Calu3 (cell line): ENCODE measurements at regions not wholly inside any gene's neighbourhood (a gene's known extent, or its start where the extent isn't known, plus 50 kb on each side); places are given as distances from the start of the nearest gene placed in this dataset.

Source experiments
- BruUV-seq: library from RNA; stranded (reverse); fragments of 400-500 nt; replicated peaks from 2 replicates; lab custom pipeline; 2021; lab: Mats Ljungman, UMichigan
- CTCF ChIA-PET: fragments of 300-600 bp; sonication (Branson Sonifier 250); formaldehyde crosslinking; loops from one replicate; lab custom pipeline; 2022; ENCODE audit warnings: antibody characterized with exemption; lab: Charles Lee
- DNase-seq: peaks from one replicate; pipeline ENCODE4 v3.0.0; 2022
- H3K27ac Mint-ChIP-seq: one replicate; pipeline ENCODE4 v1.8.0; 2022; ENCODE audit warnings: mixed read lengths; ENCODE audit not compliant: unreplicated experiment
- H3K27me3 Mint-ChIP-seq: one replicate; pipeline ENCODE4 v1.8.0; 2022; ENCODE audit warnings: mixed read lengths; ENCODE audit not compliant: unreplicated experiment
- H3K36me3 Mint-ChIP-seq: one replicate; pipeline ENCODE4 v1.8.0; 2022; ENCODE audit warnings: mild to moderate bottlenecking, moderate library complexity, mixed read lengths; ENCODE audit not compliant: insufficient read depth, unreplicated experiment
- H3K4me1 Mint-ChIP-seq: one replicate; pipeline ENCODE4 v1.8.0; 2022; ENCODE audit warnings: mild to moderate bottlenecking, low read depth, mixed read lengths; ENCODE audit not compliant: unreplicated experiment
- H3K4me3 Mint-ChIP-seq: one replicate; pipeline ENCODE4 v1.8.0; 2022; ENCODE audit warnings: mild to moderate bottlenecking, low read depth, moderate library complexity, mixed read lengths; ENCODE audit not compliant: unreplicated experiment
- H3K9me3 Mint-ChIP-seq: one replicate; pipeline ENCODE4 v1.8.0; 2022; ENCODE audit warnings: low read depth, mixed read lengths; ENCODE audit not compliant: unreplicated experiment
- CTCF ChIP-seq: fragments of 200-600 bp; IDR thresholded peaks from one replicate; pipeline ENCODE4 v1.8.0; 2022; ENCODE audit warnings: antibody characterized with exemption; ENCODE audit not compliant: unreplicated experiment
- intact Hi-C: fragments of 100-400 bp; cut with micrococcal nuclease; formaldehyde crosslinking; loops from one replicate; pipeline ENCODE4 v1.10.0; 2022; ENCODE audit not compliant: unreplicated experiment

DNA sequence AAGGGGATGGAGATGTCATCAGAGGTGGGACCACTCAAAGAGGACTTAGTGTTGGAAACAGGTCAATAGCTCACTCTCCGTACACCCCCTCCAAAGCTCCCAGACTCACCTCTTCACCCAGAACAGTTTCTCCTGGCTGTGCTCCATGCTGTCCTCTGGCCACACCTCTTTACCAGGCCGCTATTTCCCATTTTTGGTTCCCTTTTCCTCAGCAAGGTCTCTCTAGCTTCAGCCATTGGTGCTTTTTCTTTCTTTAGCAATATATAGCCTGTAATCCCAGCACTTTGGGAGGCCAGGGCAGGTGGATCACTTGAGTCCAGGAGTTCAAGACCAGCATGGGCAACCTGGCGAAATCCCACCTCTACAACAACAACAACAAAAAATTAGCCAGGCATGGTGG, 123.6 kb upstream of the SMAD3 start:
- BruUV-seq = no TSS peak
- Mint-ChIP-seq H3K4me1 (peaks cover 23% of the 10 kb centered on the region), H3K27me3 (no peaks in the 10 kb centered on the region), H3K36me3 (no peaks in the 10 kb centered on the region), H3K9me3 (no peaks in the 10 kb centered on the region), H3K27ac (no peak overlapping the region), H3K4me3 (no peak overlapping the region)
- intact Hi-C loops = loop anchor here (10.0 kb wide), 2 partner anchors 233 to 893 kb away; no protein-coding TSS in a partner anchor
- DNase-seq = no peak
- no peak for TF ChIP-seq CTCF
- CTCF ChIA-PET = interaction anchor here (1.7 kb wide), 1 partner anchor 10 kb away, joined by 8 read pairs; no protein-coding TSS in a partner anchor

DNA sequence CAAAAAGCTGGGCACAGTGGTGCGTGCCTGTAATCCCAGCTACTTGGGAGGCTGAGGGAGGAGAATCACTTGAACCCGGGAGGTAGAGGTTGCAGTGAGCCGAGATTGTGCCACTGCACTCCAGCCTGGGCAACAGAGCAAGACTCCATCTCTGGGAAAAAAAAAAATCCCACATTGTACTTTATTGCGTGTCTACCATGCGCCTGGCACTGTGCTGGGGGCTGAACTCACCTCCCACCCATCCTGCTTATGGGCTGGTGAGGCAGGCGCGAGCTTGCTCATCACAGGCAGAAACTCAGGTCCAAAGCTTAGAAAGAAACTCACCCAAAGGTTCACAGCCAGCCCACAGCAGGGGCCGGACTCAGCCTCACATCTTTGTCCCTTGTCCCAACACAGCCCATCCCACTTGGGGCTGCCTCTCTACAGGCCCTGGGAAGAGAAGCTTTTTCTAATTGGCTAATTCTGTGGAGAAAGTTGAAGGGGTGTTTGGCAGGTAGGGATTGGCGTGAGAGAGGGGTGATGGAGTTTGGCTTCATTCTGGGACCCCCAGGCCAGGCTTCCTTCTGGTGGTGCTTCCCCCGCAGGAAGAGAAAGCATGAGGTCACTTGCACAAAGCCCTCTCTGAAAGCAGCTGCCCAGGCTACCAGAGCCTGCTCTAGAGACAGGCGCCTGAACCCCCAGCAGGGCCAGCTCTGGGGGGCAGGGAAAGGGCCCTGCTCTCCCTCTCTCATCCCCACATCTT, 122.6 kb upstream of the SMAD3 start:
- Mint-ChIP-seq H3K9me3 (no peaks in the 10 kb centered on the region), H3K36me3 (no peaks in the 10 kb centered on the region), H3K27ac (no peak overlapping the region), H3K4me3 (no peak overlapping the region), H3K4me1 (peaks cover 33% of the 10 kb centered on the region), H3K27me3 (no peaks in the 10 kb centered on the region)
- TF ChIP-seq CTCF = no peak
- CTCF ChIA-PET = interaction anchor here (0.6 to 1.1 kb wide), 2 partner anchors 91 to 287 kb away, joined by 3 read pairs; no protein-coding TSS in a partner anchor
- DNase-seq = no peak
- BruUV-seq = no TSS peak
- intact Hi-C loops = loop anchor here (10.0 kb wide), 2 partner anchors 232 to 892 kb away; no protein-coding TSS in a partner anchor

- Mint-ChIP-seq H3K4me1 (peaks cover 41% of the 10 kb centered on the region), H3K27me3 (no peaks in the 10 kb centered on the region), H3K27ac (no peak overlapping the region), H3K4me3 (no peak overlapping the region), H3K36me3 (no peaks in the 10 kb centered on the region), H3K9me3 (no peaks in the 10 kb centered on the region)
- CTCF ChIA-PET = interaction anchor here (0.6 to 1.3 kb wide), 3 partner anchors 92 to 286 kb away, joined by 3 to 5 read pairs (median 3); partner anchors contain the start of gene SMAD3
- BruUV-seq = no TSS peak
- TF ChIP-seq CTCF = no peak
- DNase-seq = no peak
- intact Hi-C loops = loop anchor here (10.0 kb wide), 2 partner anchors 231 to 891 kb away; no protein-coding TSS in a partner anchor
These were observed 121.8 kb upstream of the SMAD3 start for GRCh38 chr15:66943456-66944095.

GRCh38 chr15:66944121-66944520, 121.3 kb upstream of the SMAD3 start:
- intact Hi-C loops = loop anchor here (10.0 kb wide), 2 partner anchors 231 to 891 kb away; no protein-coding TSS in a partner anchor
- no peak for DNase-seq
- no peaks in the 10 kb centered on the region for H3K27me3 Mint-ChIP-seq
- no peak overlapping the region for H3K27ac Mint-ChIP-seq
- peaks cover 46% of the 10 kb centered on the region for H3K4me1 Mint-ChIP-seq
- no peaks in the 10 kb centered on the region for H3K9me3 Mint-ChIP-seq
- no peak overlapping the region for H3K4me3 Mint-ChIP-seq
- BruUV-seq = no TSS peak
- CTCF ChIA-PET = interaction anchor here (0.7 to 1.3 kb wide), 3 partner anchors 93 to 162 kb away, joined by 3 to 5 read pairs (median 5); partner anchors contain the start of gene SMAD3
- no peak for TF ChIP-seq CTCF
- H3K36me3 Mint-ChIP-seq = no peaks in the 10 kb centered on the region
